NCI-H226 (cell line): ENCODE measurements at regions not wholly inside any gene's neighbourhood (a gene's known extent, or its start where the extent isn't known, plus 50 kb on each side); places are given as distances from the start of the nearest gene placed in this dataset.
"Not testable (repeated sequence)": the region's sequence is repeated elsewhere in the genome, so short reads cannot be mapped to it uniquely, and the experiment has no call there.

Experiments
- DNase-seq: peaks from one replicate; pipeline ENCODE4 v3.0.0-alpha.2; 2015

GRCh38 chr10:29184205-29185000 is 104.5 kb upstream of the LYZL1 start:
- DNase-seq = no peak

GRCh38 chr10:29185050-29185449 is 103.8 kb upstream of the LYZL1 start:
- no peak for DNase-seq

DNA sequence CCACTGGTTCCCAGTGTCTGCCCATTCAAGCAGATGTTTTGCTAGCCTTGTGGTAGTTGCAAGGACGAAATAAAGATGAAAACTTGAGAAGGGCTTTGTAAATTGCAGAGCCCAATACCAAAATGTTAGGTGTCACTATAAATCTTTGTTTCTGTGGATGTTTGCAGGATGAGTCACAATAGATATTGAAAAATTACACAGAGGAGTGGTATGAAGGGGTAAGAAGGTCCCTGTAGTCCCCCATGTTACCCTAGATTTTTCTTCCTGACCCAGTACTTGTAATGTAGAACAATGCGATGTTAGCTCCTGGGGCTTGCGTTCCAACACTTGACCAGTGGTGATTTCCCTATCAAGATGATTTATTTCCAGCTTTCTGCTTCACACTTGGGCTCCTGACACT is 102.6 kb upstream of the LYZL1 start:
- DNase-seq = no peak

GRCh38 chr10:29189256-29189655 is 99.6 kb upstream of the LYZL1 start:
- DNase-seq = no peak

DNA sequence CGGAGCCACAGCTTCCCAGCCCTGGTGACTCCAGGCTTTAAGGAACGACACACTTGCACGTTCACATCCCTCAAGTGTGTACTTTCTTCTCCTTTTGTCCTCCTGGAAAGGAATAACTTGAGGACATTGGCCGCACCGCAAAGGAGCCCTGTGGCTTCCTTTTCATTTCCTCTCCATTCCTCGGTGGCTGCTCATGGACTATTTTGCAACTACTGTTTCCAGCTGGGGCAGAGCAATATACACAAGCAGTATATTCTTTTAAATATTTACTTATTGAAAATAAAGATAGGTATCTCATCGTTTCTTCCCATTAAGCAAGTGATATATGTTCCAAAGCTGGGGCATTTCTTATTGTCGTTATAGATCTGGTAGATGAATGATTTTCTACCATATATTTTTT is 97.2 kb upstream of the LYZL1 start:
- no peak for DNase-seq

- no peak for DNase-seq
Observed at GRCh38 chr10:29199339-29199738, 89.5 kb upstream of the LYZL1 start.

DNA sequence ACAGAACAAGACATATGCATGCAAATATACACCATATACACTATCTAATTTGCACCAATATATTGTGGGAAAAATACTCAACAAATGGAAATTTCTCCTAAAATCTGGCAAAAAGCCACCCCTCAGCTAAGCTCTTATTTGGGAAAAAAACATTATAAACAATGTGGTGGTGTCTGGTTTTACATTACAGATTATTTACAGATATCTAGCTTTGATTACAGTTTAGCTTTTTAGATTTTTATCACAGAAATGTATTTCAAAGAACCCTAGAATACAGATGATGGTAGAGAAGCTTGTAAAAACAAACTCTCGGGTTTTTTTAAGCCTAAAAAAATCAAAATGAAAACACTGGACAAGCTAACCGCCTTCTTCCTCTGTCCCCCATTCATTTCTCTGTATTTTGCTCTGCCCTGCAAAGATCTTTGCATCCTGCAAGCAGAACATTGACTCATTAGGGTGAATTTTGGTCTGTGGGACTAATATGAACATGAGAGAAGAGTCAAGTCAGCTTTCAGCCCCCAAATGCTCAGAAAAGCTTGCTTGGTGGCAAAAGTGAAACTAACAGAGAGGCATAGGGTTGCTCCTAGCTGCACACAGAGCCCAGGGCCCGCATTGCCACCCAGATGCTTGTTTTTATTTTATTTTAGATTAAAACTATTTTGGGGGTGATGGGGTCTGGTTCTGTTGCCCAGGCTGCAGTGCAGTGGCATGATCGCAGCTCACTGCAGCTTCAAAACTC is 88.8 kb upstream of the LYZL1 start:
- DNase-seq = no peak

DNA sequence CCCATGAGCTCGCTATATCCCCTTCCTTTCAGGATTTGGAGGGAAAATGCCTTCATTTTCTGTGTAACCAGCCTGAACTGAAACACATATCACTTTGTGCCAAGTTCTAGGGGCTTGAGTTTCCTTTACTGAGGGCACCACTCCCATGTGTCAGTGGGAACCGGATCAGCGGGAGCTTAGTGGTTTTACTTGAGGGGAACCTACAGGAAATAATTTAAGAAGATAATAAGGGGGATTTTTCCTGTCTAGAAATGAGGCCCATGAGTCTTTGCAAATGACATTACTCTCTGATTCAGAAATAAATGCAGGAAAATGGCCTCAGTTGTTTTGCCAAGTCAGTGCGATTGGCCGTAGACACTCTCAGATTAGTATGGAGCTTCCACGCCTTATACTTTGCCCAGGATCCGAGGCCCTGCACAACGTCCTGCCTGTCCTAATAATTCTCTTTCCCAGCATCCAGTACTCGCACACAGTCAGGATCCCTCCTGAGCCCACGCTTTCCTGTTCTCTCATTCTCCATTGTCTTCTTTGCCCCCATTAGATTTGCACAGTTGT is 86.4 kb upstream of the LYZL1 start:
- DNase-seq = no peak

GRCh38 chr10:29203432-29203831 is 85.4 kb upstream of the LYZL1 start:
- DNase-seq = no peak

DNA sequence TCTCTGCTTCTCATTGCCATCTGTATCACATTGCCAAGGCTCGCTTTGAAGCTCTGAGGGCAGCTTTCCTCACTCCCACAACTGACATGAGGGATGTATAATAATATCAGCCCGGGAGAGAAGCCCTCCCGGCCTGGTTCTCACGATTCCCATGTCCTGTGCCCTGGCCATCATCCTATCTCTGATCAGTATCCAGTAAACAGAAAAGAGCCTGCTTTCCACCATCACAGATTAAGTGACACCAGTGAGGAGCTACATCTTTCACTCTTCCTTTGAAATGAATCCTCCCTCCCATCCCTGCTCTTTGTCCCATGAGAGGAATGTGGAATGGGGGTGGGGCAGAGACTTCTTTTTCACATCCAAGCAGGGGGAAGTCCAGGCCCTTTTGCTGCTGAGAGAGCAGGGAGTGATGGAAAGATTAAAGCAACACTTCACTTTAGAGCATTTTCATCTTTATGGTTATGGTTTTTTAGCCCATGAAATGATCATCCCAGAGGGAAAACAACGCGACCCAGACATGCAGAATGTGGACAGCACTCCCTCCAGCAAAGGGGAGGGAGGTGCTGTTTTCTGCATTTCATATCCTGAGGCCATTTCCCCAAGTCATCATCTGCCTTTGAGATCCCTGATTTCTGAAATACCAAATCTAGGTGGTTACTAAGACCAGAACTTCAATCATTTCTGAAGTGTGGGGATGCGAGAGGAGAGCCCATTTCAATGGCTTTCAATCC is 84.6 kb upstream of the LYZL1 start:
- no peak for DNase-seq

GRCh38 chr10:29205787-29206186 is 83.1 kb upstream of the LYZL1 start:
- no peak for DNase-seq

- DNase-seq = no peak
Observed at GRCh38 chr10:29208845-29209244, 80.0 kb upstream of the LYZL1 start.

DNA sequence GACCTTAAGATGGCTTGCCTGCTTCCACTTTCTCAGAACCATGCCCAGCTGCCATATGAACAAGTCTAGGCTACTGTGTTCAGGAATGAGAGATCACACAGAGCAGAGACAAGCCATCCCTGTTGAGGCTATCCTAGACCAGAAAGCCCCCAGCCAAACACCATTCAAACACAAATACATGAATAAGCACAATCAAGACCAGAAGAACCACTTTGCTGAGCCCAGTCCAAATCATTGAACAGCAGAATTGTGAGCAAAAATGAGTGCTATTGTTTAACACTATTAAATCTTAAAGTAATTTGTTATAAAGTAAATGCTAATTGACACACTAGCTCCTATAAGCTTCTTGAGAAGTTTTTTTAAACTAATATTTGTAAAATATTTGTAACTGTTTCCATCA is 79.0 kb upstream of the LYZL1 start:
- no peak for DNase-seq

DNA sequence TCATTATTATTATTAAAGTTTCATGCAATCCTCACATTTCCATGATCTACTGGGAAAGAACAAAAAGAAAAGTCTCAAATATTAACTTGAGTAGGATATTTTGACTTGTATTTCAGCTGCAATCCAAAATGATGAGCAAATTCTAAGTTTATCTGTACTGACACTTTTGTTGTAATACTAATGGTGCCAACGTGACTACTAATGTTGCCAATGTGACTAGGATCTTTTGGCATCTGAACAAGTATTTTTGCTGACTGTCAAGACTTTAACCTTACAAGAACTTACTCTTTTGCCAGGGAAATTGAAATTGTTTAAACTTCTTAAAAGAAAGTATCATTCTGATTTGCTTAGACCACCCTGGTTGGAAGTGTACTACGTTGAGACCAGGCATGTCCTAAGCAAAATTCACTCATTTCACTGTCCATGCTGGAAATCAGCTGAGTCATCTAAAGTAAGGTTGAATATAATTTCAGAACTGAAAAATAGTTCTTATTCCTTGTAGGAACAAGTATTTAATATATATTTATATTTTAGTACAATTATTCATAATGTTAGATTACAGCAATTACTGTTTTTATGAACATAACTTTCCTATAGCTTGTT is 78.5 kb upstream of the LYZL1 start:
- DNase-seq = no peak

DNA sequence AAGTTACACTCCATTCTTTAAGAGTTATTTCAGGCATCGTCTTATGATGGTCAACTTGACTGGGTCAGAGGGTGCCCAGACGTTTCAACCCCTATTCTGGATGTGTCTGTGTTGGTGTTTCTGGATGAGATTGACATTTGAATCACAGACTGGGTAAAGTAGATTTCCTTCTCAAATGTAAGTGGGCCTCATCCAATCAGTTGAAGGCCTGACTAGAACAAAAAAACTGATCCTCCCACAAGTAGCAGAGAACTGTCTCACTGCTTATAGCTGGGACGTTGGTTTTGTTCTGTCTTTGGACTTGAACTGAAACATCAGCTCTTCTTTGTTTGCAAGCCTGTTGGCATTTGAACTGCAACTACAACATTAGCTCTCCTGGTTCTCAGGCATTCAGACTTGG is 76.3 kb upstream of the LYZL1 start:
- no peak for DNase-seq

DNA sequence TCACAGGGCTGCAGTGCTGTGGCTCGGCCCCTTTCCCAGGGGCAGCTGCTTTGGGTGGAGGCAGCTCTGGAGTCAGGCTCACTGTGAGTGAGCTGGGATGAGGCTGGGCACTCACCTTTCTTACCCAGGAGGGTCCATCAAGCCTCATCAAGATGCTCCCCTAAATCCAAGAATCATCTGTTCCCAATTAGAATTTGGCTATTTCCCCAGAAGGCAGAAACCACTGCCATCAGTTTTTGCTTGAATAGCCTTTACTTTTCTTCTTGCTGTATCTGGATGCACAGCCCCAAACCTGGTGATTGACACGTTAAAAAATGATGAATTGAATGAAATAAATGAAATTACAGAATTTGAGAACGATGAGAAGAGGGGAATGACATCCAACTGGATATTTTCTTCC is 74.3 kb upstream of the LYZL1 start:
- DNase-seq = no peak

GRCh38 chr10:29217292-29217738 is 71.6 kb upstream of the LYZL1 start:
- DNase-seq = no peak

GRCh38 chr10:29223326-29223725 is 65.5 kb upstream of the LYZL1 start:
- DNase-seq = no peak

DNA sequence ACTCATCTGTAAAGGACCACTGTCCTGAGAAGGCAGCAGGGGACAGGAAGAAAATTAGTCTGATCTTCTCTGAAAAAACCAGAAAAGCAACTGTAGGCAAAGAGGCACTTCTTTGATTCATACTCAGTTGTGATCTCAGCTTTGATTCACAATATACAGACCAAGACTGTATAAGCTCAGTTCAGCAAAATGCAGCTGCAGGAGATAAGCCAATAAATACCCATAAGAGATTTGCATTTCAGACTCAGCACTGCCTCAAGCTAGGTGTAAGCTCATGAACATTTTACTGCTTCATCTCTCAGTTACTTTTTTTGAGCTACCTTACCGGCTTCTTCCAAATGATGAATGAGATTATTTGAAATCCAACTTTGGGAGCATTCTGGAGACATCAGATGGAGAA is 64.2 kb upstream of the LYZL1 start:
- DNase-seq = no peak

DNA sequence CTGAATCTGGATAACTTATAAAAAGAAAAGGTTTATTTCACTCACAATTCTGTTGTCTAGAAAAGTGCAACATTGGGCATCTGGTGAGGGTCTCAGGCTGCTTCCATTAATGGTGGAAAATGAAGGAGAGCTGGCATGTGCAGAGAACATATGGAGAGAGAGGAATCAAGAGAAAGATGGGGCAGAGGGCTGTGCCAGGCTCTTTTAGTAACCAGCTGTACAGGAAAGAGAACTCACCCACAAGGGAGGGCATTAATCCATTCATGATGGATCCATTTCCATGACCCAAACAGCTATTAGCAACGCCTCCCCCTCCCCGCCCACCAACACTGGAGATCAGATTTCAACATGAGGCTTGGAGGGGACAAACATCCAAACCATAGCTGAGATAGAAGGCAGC is 61.7 kb upstream of the LYZL1 start:
- DNase-seq = no peak

GRCh38 chr10:29228562-29228961 is 60.3 kb upstream of the LYZL1 start:
- DNase-seq = no peak

GRCh38 chr10:29229258-29229705 is 59.6 kb upstream of the LYZL1 start:
- no peak for DNase-seq

DNA sequence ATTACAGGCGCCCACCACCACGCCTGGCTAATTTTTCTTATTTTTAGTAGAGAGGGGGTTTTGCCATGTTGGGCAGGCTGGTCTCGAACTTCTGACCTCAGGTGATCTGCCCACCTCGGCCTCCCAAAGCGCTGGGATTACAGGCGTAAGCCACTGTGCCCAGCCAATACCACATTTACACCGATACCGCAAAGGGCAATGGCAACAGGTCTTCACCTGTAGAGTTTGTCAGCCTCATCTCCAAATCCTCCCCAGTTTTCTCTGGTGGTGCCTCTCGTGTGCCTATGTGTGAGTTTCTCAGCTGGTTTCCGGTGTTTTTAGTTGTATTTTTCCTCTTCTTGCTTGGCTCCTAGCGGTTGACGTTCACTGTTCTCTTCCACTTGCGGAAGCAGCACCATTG is 52.0 kb upstream of the LYZL1 start:
- DNase-seq = not testable (repeated sequence)
